ENCODE measurements at regions not wholly inside any gene's neighbourhood (a gene's known extent, or its start where the extent isn't known, plus 50 kb on each side); places are given as distances from the start of the nearest gene placed in this dataset.
"Not testable (repeated sequence)": the region's sequence is repeated elsewhere in the genome, so short reads cannot be mapped to it uniquely, and the experiment has no call there.

DNA sequence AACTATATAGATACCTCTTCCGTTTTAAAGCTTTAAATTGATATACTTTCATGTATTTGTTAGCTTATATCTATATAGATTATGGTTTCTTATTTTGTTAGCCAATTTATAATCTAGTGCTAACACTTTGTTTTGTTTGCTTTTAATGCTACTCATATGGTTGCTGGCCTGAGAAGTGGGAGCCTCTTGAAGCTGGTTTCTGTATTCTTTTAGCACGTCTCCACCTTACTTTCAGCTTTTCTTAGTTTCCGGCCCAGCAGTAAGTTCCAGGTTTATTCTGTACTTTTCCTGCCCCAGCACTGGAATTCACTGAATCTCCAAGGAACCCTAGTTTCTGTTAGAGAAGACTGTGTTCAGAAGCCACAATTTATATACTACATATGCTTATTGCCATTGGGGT, 458.9 kb downstream of the PRR16 start:
- DNase-seq, result no peak

DNA sequence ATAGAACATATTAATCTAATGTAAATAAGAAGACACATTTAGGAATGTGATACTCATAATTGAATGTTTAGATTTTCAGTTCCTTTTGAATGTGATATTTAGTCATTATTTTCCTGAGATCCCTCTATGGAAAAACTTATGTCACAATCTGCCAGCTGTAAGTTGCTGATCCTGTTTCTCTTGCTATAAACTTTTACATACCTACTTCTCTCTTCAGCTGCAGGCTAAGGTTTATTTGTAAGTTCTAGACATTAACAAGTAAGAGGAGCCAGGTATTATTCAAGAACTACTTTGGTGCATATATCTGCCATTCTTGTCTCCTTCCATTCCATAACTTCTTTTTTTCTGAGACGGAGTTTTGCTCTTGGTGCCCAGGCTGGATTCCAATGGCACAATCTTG, 462.4 kb downstream of the PRR16 start:
- DNase-seq, result no peak

- no peak for DNase-seq
Measured at GRCh38 chr5:120927950-120928530, 463.9 kb downstream of the PRR16 start.

GRCh38 chr5:120932480-120932879, 468.4 kb downstream of the PRR16 start:
- DNase-seq, result no peak

DNA sequence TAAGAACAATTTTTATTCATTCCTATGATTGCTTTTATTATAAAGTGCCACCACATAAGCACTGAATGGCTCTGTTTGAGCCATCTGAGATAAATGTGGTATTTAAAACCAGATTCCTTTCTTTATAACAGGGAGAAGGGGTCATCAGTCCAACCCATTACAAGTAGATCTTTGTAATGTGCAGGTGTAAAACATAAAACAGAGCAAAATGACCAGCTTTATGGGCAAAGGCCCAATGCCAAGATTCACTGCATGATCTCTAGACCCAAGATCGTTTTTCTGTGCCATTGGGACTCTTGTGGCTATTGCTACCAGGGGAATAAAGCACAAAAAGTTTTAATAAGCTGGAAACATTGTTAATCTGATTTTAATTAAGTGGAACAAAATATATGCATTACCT, 469.9 kb downstream of the PRR16 start:
- DNase-seq, result no peak

- no peak for DNase-seq
Measured at GRCh38 chr5:120936652-120937051, 472.6 kb downstream of the PRR16 start.

DNA sequence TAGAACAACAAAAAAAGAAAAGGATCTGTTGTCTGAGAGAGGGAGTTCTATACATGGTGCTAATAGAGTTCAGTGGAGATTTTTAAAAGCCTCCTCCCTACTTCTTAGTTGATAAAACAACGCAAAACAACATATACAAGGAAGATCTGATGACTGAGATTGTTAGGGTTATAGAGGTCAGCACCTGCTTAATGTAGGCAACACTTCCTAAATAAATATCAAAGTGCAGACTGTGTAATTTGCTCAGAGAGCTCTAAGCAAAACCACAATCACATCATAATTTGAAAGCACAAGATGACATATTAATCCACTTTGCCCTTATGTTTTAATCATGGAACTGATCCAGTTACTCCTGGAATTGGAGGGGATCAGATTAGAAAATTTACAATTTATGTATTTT, 474.5 kb downstream of the PRR16 start:
- DNase-seq, result no peak

DNA sequence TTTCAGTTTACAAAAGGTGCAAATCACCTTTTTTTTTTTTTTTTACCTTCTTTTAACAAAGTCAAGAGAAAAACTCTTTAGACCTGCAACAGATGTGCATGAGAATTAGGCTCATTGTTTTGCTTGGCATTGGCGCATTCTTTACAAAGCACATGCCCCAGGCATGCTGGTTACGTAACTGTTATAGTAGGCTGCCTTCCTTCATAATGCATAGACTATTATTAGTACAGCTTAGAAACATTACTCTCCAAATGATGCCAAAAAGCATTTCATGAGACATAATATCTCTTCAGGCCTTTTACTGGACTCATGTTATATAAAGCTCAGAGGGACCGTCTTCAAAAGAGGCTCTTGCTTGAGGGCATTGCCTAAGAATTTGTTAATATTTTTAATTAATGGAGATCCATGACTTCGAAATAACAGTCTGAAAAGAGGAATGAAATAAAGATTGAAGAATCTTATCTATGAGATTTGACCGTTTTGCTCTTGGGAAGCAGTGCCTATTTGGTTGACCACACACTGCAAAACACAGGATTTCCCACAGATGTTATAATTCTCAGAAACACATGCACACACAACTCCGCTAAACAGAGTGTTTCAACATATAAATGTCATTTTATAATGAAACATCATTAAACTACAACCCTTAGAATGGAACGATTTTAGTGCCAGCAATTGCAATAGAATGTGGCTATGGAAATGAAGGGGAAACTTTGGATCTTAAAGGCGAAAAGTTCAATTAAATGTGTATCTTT, 478.7 kb downstream of the PRR16 start:
- no peak for DNase-seq

- DNase-seq, result not testable (repeated sequence)
Measured at GRCh38 chr5:120949596-120949995, 485.5 kb downstream of the PRR16 start.

DNA sequence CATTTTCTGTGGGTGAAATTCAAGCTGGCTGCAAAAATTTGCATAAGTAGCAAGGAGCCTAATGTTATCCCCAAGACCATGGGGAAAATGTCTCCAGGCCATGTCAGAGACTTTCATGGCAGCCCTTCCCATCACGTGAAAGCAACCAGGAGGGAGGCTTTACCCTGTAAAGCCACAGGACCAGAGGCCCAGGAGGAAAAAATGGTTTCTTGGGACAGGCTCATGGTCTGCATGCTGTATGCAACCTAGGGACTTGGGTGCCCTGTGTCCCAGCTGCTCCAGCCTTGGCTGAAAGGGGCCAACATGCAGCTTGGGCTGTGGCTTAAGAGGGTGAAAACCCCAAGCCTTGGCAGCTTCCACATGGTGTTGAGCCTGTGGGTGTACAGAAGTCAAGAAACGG, 489.3 kb downstream of the PRR16 start:
- not testable (repeated sequence) for DNase-seq

DNA sequence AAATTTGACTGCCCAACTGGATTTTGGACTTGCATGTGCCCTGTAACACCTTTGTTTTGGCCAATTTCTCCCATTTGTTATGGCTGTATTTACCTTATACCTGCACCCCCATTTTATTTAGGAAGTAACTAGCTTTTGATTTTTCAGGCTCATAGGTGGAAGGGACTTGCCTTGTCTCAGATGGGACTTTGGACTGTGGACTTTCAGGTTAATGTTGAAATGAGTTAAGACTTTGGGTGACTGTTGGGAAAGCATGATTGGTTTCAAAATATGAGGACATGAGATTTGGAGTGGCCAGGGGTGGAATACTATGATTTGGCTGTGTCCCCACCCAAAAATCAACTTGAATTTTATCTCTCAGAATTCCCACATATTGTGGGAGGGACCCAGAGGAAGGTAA, 490.2 kb downstream of the PRR16 start:
- no peak for DNase-seq

DNA sequence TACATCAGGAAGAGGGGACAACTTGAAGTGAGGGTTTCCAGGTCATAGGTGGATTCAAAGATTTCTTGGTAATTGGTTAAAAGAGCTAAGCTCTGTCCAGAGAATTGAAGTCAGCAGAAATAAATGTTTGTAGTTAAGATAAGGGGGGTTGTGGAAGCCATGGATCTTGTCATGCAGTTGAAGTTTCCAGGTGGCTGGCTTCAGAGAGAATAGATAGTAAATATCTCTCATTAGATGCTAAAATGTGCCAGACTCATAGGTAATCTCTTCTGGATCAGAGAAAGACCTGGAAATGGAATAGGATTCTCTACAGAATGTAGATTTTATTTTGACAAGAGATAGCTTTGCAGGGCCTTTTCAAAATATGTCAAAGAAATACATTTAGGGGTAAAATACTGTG, 491.7 kb downstream of the PRR16 start:
- DNase-seq, result no peak

GRCh38 chr5:120958877-120959485, 494.9 kb downstream of the PRR16 start:
- no peak for DNase-seq

GRCh38 chr5:120960510-120960909, 496.4 kb downstream of the PRR16 start:
- no peak for DNase-seq

GRCh38 chr5:120967366-120967765, 503.3 kb downstream of the PRR16 start:
- DNase-seq, result no peak

DNA sequence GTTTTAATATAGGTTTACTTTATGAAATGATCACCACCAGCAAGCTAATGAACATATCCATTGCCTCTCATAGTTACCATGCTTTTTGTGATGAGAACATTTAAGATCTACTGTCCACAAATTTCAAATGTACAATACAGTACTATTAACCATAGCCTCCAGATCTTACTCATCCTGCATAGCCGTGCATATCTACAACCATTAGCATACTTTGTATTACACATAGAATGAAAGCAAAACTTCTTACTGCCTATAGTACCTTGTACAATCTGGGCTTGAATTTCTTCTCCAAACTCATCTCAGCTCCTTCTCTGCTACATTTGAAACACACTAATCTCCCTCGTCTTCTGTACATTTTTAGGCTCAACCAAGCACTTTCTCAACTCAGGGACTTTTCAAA, 510.6 kb downstream of the PRR16 start:
- DNase-seq, result no peak

DNA sequence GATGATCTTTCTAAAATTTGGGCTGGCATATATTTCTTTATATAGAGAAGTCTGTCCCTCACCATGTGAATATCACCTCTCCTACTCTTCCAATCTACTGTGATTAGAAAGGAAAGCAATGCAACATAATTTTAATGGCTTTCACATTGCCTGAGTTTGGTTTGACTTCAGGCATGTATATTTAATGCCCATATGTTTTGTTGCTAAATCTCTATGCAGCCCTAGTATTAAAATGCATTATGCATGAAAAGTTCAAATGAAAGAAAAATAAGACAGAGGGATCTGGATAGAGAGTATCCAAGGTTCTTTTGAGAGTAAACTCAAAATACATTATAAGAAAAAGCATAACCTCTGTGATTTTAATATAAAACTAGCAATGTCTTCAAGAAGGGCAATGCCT, 518.3 kb downstream of the PRR16 start:
- DNase-seq, result no peak

DNA sequence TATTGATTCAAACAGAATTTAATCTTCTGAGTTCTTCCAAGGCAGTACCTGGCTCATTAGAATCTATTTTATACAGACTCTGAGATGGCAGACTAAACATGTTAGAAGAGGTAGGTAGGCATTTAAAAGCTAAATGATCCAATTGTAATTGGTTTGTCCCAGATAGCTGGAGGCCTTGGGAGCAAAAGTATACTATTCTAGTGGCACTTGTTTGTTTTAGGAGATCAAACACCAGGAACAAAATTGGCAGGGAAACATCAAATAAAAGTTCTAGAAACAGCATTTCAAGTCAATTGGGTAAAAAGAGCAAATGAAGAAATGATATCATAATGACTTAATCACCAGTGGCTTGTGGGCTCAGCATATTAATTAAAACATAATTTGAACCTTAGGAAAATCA, 521.4 kb downstream of the PRR16 start:
- no peak for DNase-seq

- no peak for DNase-seq
Measured at GRCh38 chr5:120988491-120988890, 524.4 kb downstream of the PRR16 start.

GRCh38 chr5:120988941-120989340, 524.8 kb downstream of the PRR16 start:
- DNase-seq, result no peak

DNA sequence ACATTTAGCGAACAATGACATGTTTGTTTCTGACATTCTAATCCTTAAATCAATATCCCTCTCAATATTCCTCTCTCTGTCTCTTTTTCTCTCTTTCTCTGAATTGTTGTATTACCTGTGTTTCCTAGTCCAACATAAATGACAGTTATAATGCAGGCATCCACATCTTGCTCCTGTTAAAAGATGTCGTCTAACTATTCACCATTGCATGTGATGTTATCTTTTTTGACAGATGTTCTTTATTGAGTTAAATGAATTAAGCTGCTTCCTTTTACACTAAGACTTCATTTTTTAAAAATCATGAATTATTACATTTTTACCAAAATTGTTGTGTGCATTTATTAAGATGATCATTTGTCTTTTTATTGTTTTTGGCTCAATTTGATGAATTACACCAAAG, 527.5 kb downstream of the PRR16 start:
- no peak for DNase-seq

DNA sequence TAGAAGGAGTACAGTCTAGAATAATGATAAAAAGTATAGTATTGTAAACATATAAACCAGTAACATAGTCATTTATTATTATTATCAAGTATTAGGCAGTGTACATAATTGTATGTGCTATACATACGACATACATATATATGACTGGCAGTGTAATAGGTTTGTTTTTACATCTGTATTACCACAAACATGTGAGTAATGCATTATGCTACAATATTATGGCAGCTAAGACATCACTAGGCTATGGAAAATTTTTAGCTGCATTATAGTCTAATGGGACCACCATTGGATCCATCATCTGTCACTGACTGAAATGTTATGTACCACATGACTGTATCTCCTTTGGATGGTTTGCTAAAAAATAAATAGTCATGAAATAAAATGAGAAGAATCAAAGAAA, 530.0 kb downstream of the PRR16 start:
- no peak for DNase-seq

DNA sequence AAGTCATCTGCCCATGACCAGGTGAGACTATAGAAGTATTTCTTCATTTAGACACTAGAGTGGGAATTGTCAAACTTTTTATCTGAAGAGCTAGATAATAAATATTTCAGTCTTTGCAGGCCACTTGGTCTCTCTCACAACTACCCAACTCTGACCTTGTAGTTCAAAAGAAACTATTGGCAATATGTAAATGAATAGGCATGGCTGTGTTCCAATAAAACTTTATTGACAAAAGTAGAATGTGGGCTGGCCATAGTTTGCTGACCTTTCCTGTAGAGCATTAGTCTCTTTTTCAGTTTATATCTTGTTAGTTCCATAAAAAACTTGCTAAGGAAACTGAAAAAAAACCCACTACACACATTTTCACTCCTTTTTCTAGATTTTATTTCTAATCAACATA, 535.5 kb downstream of the PRR16 start:
- no peak for DNase-seq

GRCh38 chr5:121006217-121006616, 542.1 kb downstream of the PRR16 start:
- DNase-seq, result no peak

GRCh38 chr5:121008041-121008440, 543.9 kb downstream of the PRR16 start:
- DNase-seq, result no peak
